Testis (tissue), 2 donors: ENCODE measurements at regions not wholly inside any gene's neighbourhood (a gene's known extent, or its start where the extent isn't known, plus 50 kb on each side); places are given as distances from the start of the nearest gene placed in this dataset.

Source experiments
- DNase-seq: peaks from one replicate; pipeline ENCODE4 v3.0.0-alpha.2; 2019
- H3K27ac ChIP-seq, 2 donors: fragments of 200-600 bp; sonication (generic); one replicate each; pipeline ENCODE4 v1.5.1; 2019
- H3K27me3 ChIP-seq: fragments of 200-600 bp; sonication (generic); one replicate; pipeline ENCODE4 v1.5.1; 2019
- H3K36me3 ChIP-seq: fragments of 200-600 bp; sonication (generic); one replicate; pipeline ENCODE4 v1.5.1; 2017; ENCODE audit warnings: low read depth; ENCODE audit errors: missing control alignments
- H3K4me1 ChIP-seq: fragments of 200-600 bp; sonication (generic); one replicate; pipeline ENCODE4 v1.5.1; 2019
- H3K4me3 ChIP-seq, 2 donors: fragments of 200-600 bp; sonication (generic); one replicate each; pipeline ENCODE4 v1.5.1; 2017 to 2019
- H3K9me3 ChIP-seq: fragments of 200-600 bp; sonication (generic); one replicate; pipeline ENCODE4 v1.5.1; 2017
- CTCF ChIP-seq, 3 experiments: fragments of 450-650 bp in 2 of 3; fragments of 200-600 bp in 1 of 3; sonication (generic) in 1 of 3; IDR thresholded peaks; one replicate each; pipeline ENCODE4 v1.5.1; 2016 to 2019; ENCODE audit warnings: antibody characterized with exemption in 3 of 3, mild to moderate bottlenecking in 2 of 3, moderate library complexity in 1 of 3
- POLR2A ChIP-seq: fragments of 450-650 bp; IDR thresholded peaks from one replicate; pipeline ENCODE4 v1.6.1; 2017; ENCODE audit warnings: antibody characterized with exemption, mild to moderate bottlenecking, moderate library complexity
- WGBS, 2 donors: methylation state at CpG; one replicate each; pipeline ENCODE4 v1.1.5; 2018; 5-methylcytosine and 5-hydroxymethylcytosine counted together
- intact Hi-C: fragments of 100-400 bp; cut with DNase I; formaldehyde crosslinking; loops from one replicate; pipeline ENCODE4 v1.15.1; 2023; ENCODE audit warnings: low total_unique reads

- DNase-seq, result no peak
- Histone ChIP-seq H3K36me3 (no peaks in the 10 kb centered on the region), H3K9me3 (no peaks in the 10 kb centered on the region), H3K27ac (no peak overlapping the region), H3K4me1 (no peaks in the 10 kb centered on the region), H3K27me3 (no peaks in the 10 kb centered on the region), H3K4me3 (no peak overlapping the region)
- WGBS, 2 donors, result 84 to 87% methylated on average over 5 of the region's 5 CpGs
- intact Hi-C loops, result no loop called here
- TF ChIP-seq POLR2A (no peak), CTCF (IDR thresholded peaks at IDR 0.05) (no peak)
These were observed 74.8 kb upstream of the SNRPB2 start for GRCh38 chr20:16654858-16655535.

GRCh38 chr20:16653266-16653665 lies 76.6 kb upstream of the SNRPB2 start:
- DNase-seq, result no peak
- 89 to 92% methylated on average over 2 of the region's 2 CpGs for WGBS, 2 donors
- no peak overlapping the region for H3K27ac ChIP-seq
- H3K4me3 ChIP-seq, result no peak overlapping the region
- intact Hi-C loops, result no loop called here
- no peaks in the 10 kb centered on the region for H3K36me3 ChIP-seq
- no peaks in the 10 kb centered on the region for H3K27me3 ChIP-seq
- H3K4me1 ChIP-seq, result no peaks in the 10 kb centered on the region
- TF ChIP-seq POLR2A (no peak), CTCF (IDR thresholded peaks at IDR 0.05) (no peak)
- no peaks in the 10 kb centered on the region for H3K9me3 ChIP-seq

- Histone ChIP-seq H3K27me3 (no peaks in the 10 kb centered on the region), H3K27ac (no peak overlapping the region), H3K36me3 (no peaks in the 10 kb centered on the region), H3K4me1 (no peaks in the 10 kb centered on the region), H3K9me3 (no peaks in the 10 kb centered on the region), H3K4me3 (no peak overlapping the region)
- TF ChIP-seq POLR2A (no peak), CTCF (IDR thresholded peaks at IDR 0.05) (no peak)
- 71 to 78% methylated on average over 12 of the region's 12 CpGs for WGBS, 2 donors
- DNase-seq, result no peak
- intact Hi-C loops, result no loop called here
These were observed 74.8 kb upstream of the KIF16B start for GRCh38 chr20:16647875-16648597.

- Histone ChIP-seq H3K4me1 (no peaks in the 10 kb centered on the region), H3K27ac (no peak overlapping the region), H3K9me3 (no peaks in the 10 kb centered on the region), H3K27me3 (no peaks in the 10 kb centered on the region), H3K36me3 (no peaks in the 10 kb centered on the region), H3K4me3 (no peak overlapping the region)
- no peak for DNase-seq
- 61 to 73% methylated on average over 2 of the region's 2 CpGs for WGBS, 2 donors
- TF ChIP-seq POLR2A, result no peak
- intact Hi-C loops, result no loop called here
These were observed 68.3 kb upstream of the KIF16B start for GRCh38 chr20:16641511-16642023.

- no peaks in the 10 kb centered on the region for H3K4me1 ChIP-seq
- no peak for DNase-seq
- no peak overlapping the region for H3K27ac ChIP-seq
- no peaks in the 10 kb centered on the region for H3K27me3 ChIP-seq
- no peaks in the 10 kb centered on the region for H3K9me3 ChIP-seq
- intact Hi-C loops, result no loop called here
- no peak overlapping the region for H3K4me3 ChIP-seq
- TF ChIP-seq CTCF (IDR thresholded peaks at IDR 0.05), result no peak
- WGBS, 2 donors, result 80 to 88% methylated on average over 11 of the region's 11 CpGs
- no peaks in the 10 kb centered on the region for H3K36me3 ChIP-seq
These were observed 66.0 kb upstream of the KIF16B start for GRCh38 chr20:16639027-16639941.
